Activated T-cell treated with anti-CD3 and anti-CD28 coated beads, Interleukin-2, amount 50 U/mL, for 72 hours (primary cell): ENCODE measurements at regions not wholly inside any gene's neighbourhood (a gene's known extent, or its start where the extent isn't known, plus 50 kb on each side); places are given as distances from the start of the nearest gene placed in this dataset.

Source experiments
- ATAC-seq, 2 donors: fragments of 150-1000 bp; cut with Tn5 transposase; replicated peaks in 1 of 2; 2 replicates each; pipeline ENCODE4 v1.10.0; 2021; ENCODE audit warnings: moderate library complexity in 2 of 2, mild to moderate bottlenecking in 1 of 2
- DNase-seq, 2 donors: peaks; one replicate each; pipeline ENCODE4 v3.0.0; 2021 to 2022; ENCODE audit warnings: mixed read lengths in 1 of 2
- H3K27ac Mint-ChIP-seq: one replicate; pipeline ENCODE4 v1.8.0; 2022; ENCODE audit warnings: mild to moderate bottlenecking, moderate library complexity, mixed read lengths
- H3K27me3 Mint-ChIP-seq: one replicate; pipeline ENCODE4 v1.8.0; 2022; ENCODE audit warnings: low read depth, mixed read lengths
- H3K36me3 Mint-ChIP-seq, 2 donors: one replicate each; pipeline ENCODE4 v1.8.0; 2022; ENCODE audit warnings: mixed read lengths in 2 of 2, mild to moderate bottlenecking in 1 of 2; ENCODE audit not compliant: insufficient read depth in 2 of 2
- H3K4me1 Mint-ChIP-seq: one replicate; pipeline ENCODE4 v1.8.0; 2022; ENCODE audit warnings: low read depth, mixed read lengths
- H3K4me3 Mint-ChIP-seq, 2 donors: one replicate each; pipeline ENCODE4 v1.8.0; 2022; ENCODE audit warnings: mild to moderate bottlenecking in 2 of 2, mixed read lengths in 2 of 2, moderate library complexity in 2 of 2
- H3K9me3 Mint-ChIP-seq, 2 donors: one replicate each; pipeline ENCODE4 v1.8.0; 2022; ENCODE audit warnings: mixed read lengths in 2 of 2

DNA sequence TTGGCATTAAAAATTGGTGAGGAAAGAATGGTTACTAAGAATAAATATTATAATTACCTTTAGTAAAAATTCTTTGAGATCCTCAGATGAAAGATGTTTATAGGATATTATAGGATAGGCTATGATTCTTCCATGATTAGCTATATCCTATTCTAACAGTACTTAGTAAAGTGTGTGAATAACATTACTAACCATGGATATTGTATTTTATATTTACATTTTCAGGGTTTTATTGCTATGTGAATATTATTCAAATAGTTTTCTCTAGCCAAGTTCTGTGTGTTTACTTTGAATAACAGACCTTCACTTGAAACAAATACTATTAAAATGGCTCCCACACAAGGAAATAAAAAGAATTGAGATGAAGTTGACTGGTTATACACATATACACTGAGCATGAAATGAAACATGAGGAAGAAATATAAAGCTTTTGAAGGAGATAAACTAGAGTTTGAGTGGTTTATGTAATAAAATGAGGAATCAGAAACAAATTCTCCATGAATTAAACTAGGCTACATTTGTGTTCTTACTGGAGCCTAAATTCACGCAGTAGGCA lies 479.4 kb upstream of the PKN2 start:
- Mint-ChIP-seq H3K9me3 (no peaks in the 10 kb centered on the region), H3K27me3 (peaks cover 18% of the 10 kb centered on the region), H3K27ac (no peak overlapping the region), H3K4me3 (no peak overlapping the region), H3K4me1 (no peaks in the 10 kb centered on the region), H3K36me3 (no peaks in the 10 kb centered on the region)
- DNase-seq (no peak), ATAC-seq (no peak)

DNA sequence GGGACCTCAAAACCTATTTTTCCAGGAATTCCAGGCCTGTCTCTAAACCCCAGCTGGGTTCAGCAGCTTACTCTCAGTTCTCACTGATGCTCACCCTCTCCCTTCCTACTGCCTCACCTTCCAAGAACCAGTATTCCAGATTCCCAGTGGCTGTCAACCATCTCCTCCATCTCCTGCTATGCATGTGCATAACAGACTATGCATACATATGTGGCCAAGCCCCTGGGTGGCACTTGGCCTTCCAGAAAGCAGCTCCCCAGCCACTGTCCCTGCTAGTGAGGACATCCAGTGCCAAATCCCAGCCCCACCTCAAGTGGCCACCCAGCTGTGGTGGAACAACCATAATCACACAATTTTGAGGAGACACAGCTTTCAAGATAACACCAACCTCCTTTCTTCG lies 475.7 kb upstream of the PKN2 start:
- Mint-ChIP-seq H3K27me3 (no peaks in the 10 kb centered on the region), H3K27ac (no peak overlapping the region), H3K4me3 (no peak overlapping the region), H3K9me3 (no peaks in the 10 kb centered on the region), H3K36me3 (no peaks in the 10 kb centered on the region), H3K4me1 (no peaks in the 10 kb centered on the region)
- DNase-seq (no peak), ATAC-seq (no peak)

DNA sequence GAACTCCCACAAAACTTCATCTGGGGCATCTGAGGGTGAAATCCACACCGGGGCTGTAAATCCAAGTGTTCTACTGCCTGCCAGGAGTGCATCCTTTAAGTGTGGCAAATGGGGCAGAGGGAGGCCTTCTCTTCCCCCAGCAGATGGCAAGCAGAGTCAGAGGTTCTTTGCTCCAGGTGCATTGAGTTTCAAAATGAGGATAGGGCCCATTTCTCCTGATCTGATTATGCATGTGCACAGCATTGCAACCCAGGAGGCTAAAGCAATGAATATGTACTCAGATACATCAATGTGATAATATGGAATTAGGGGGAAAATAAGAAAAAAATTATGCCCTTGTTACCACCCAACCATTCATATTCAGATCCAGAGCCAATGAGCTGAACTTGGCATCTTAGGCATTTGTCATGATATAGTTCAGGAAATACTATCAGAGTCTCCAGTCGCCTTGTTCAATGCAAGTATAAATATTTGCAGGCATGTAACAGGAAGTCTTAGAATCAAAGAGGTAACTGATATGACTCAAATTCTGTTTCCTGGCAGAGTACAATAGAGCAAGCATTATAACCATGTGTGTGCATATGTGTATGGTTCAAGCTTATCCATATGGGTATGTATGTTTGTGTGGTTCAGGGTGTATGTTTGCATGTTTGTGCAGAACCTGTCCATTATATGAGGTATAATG lies 473.8 kb upstream of the PKN2 start:
- H3K36me3 Mint-ChIP-seq, result no peaks in the 10 kb centered on the region
- ATAC-seq (peak in 1 of 2 donors; percentile 60), DNase-seq (no peak)
- H3K9me3 Mint-ChIP-seq, result no peaks in the 10 kb centered on the region
- no peaks in the 10 kb centered on the region for H3K27me3 Mint-ChIP-seq
- H3K4me3 Mint-ChIP-seq, result no peak overlapping the region
- no peak overlapping the region for H3K27ac Mint-ChIP-seq
- no peaks in the 10 kb centered on the region for H3K4me1 Mint-ChIP-seq

DNA sequence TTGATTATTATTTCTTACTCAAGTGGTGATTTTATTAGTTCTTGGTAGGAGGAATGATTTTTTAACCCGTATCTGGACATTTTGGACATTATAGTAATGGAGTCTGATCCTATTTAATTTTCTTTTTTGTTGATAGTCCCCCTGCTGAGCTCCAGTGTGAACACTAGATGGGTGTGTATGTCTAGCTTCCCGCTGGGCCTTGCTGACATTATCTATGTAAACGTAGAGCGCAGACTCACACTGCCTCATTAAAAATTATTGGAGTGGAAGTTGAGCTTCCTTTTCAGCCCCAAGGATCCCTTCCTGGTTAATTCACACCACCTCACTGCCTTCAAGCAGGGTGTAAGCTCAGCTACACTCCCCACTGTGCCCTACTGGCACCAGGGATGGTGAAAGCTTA lies 467.6 kb upstream of the PKN2 start:
- ATAC-seq, result no peak
- Mint-ChIP-seq H3K4me3 (no peak overlapping the region), H3K9me3 (no peaks in the 10 kb centered on the region), H3K4me1 (no peaks in the 10 kb centered on the region), H3K36me3 (no peaks in the 10 kb centered on the region), H3K27ac (no peak overlapping the region), H3K27me3 (no peaks in the 10 kb centered on the region)
- DNase-seq, result no peak

DNA sequence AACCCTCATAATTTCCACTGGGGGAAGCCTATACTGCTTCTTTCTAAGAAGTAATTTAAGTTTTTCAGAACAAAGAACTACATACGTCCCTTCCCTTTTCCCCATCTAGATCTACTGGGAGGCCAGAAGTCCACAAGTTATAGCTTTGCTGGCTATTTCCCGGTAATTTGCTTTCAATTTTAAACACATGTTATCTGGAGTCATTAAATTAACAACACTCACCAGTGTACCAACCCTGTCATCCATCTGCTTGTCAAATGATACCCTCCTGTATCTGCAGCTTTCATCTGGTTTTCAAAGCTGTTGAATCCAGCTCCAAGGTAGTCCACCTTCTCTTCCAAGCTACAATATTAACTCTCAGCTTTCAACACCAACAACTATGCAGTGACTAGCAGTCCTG lies 466.7 kb upstream of the PKN2 start:
- DNase-seq (no peak), ATAC-seq (no peak)
- H3K9me3 Mint-ChIP-seq, result no peaks in the 10 kb centered on the region
- no peak overlapping the region for H3K4me3 Mint-ChIP-seq
- H3K4me1 Mint-ChIP-seq, result no peaks in the 10 kb centered on the region
- H3K27ac Mint-ChIP-seq, result no peak overlapping the region
- no peaks in the 10 kb centered on the region for H3K27me3 Mint-ChIP-seq
- H3K36me3 Mint-ChIP-seq, result no peaks in the 10 kb centered on the region

DNA sequence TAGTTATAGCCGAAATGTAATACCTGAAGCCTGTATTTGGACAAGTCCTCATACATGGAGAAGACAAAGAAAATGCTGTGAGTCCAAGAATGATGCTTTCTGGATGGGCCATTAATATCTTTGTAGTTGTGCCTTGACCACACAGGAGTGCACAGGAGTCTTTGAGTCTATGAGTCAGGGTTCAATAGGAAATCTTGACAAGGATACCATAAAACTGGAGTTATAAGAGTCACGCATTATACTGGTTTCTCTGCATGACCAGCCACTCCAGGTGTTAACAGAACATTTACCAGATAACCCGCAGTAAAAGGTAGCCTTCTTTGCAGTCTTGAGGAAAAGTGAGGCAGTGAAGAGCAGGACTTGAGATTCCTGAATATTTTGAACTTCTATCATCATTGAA lies 464.6 kb upstream of the PKN2 start:
- no peak for ATAC-seq
- Mint-ChIP-seq H3K36me3 (no peaks in the 10 kb centered on the region), H3K4me1 (no peaks in the 10 kb centered on the region), H3K27me3 (no peaks in the 10 kb centered on the region), H3K27ac (no peak overlapping the region), H3K9me3 (no peaks in the 10 kb centered on the region), H3K4me3 (no peak overlapping the region)
- no peak for DNase-seq

DNA sequence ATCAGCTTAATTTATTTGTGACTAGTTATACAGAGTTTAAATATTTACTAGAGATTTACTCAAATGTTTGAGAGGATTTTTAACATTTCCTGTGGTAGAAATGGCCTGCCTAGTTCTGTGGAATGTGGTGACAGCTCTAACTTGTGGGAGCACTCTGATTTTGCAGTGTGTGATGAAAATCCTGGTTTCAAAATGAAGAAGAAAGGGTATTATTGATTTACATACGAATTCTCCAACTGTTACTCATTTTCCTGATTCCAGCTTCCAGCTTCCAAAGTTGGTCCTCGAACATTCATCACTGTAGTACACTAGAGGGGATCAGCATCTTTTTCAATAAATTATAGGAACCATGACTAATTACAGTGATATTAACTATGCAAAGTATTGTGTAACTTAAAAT lies 462.7 kb upstream of the PKN2 start:
- Mint-ChIP-seq H3K27me3 (no peaks in the 10 kb centered on the region), H3K9me3 (no peaks in the 10 kb centered on the region), H3K4me3 (no peak overlapping the region), H3K4me1 (no peaks in the 10 kb centered on the region), H3K27ac (no peak overlapping the region), H3K36me3 (no peaks in the 10 kb centered on the region)
- DNase-seq (no peak), ATAC-seq (no peak)

DNA sequence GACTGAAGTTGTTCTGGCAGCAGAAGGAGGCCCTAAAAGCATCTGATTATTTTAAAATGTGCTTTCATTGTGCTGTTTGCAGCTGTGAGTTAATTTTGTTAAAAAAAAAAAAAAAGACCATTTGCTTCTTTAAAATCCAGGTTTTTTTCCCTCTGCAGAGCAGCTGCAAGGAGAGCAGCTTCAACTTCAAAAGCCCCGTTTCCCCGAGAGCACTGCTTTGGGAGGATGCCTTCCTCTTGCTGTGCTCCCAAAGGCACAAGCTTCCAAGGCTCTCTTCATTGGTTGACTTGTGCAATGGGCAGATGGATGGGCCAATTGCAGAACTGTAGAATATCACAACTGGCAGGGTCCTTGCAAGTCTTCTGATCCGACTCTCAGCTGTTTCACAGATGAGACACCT lies 459.2 kb upstream of the PKN2 start:
- no peak overlapping the region for H3K4me3 Mint-ChIP-seq
- H3K36me3 Mint-ChIP-seq, result no peaks in the 10 kb centered on the region
- ATAC-seq (no peak), DNase-seq (no peak)
- no peaks in the 10 kb centered on the region for H3K27me3 Mint-ChIP-seq
- H3K9me3 Mint-ChIP-seq, result no peaks in the 10 kb centered on the region
- no peak overlapping the region for H3K27ac Mint-ChIP-seq
- no peaks in the 10 kb centered on the region for H3K4me1 Mint-ChIP-seq

DNA sequence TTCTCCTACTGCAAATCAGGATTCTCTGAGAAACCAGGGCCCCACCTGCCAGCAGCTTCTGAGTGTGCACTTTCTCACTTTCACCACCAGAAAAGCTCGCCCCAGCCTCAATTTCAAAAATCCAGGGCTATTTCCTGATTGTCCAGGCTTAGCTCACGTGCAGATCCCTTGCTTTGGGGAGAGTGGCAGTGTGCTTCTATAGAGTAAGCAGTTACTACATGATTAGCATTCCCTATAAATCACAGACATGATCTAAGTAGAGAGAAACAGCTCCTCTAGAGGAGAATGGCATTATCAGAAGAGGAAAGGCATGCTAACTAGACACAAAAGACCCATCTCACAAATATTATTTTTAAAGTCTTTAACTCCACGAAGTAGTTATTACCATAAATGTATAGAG lies 456.0 kb upstream of the PKN2 start:
- no peaks in the 10 kb centered on the region for H3K4me1 Mint-ChIP-seq
- no peak overlapping the region for H3K4me3 Mint-ChIP-seq
- DNase-seq, result no peak
- H3K27ac Mint-ChIP-seq, result no peak overlapping the region
- H3K27me3 Mint-ChIP-seq, result peaks cover 4% of the 10 kb centered on the region
- peaks cover 0 to 2% of the 10 kb centered on the region in 2 donors for H3K9me3 Mint-ChIP-seq
- ATAC-seq, result no peak
- H3K36me3 Mint-ChIP-seq, result no peaks in the 10 kb centered on the region

DNA sequence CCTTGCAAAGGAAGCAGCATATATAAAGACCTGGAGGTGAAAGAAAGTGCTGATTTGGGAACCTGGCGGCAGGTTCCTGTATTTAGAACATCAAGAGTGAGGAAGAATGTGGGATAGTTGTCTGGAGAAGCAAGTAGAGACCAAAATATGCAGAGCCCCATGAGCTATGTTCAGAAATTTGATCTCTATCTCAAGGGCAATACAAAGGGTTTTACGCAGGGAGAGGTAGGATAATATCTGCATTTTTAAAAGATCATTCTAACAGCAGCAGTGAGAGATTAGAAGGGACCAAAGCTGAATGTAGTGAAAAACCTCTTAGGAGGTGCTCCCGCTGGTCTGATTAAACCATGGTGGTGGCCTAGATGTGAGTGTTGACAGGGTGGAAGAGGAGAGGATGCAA lies 453.9 kb upstream of the PKN2 start:
- H3K9me3 Mint-ChIP-seq, result peaks cover 0 to 4% of the 10 kb centered on the region in 2 donors
- no peak overlapping the region for H3K4me3 Mint-ChIP-seq
- ATAC-seq (no peak), DNase-seq (no peak)
- H3K27ac Mint-ChIP-seq, result no peak overlapping the region
- H3K4me1 Mint-ChIP-seq, result no peaks in the 10 kb centered on the region
- H3K36me3 Mint-ChIP-seq, result no peaks in the 10 kb centered on the region
- H3K27me3 Mint-ChIP-seq, result peaks cover 8% of the 10 kb centered on the region

DNA sequence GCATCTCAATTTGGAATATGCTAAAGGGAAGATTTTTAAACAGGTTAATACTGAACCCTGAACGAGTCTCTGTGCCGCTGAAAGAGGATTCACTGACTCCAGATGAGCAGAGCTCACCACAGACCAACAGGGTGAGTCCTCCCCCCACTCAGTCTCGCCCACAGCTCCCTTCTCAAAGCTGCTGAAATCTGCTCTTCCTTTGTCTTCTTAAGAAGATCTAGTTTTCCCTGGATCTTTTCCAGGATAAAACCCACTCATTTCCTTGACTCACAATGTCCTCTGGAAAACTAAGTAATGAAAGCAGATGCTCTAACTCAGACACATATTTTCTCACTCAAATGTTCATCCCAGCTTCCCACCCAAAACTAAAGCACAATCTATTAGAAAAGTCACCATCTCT lies 447.0 kb upstream of the PKN2 start:
- H3K4me1 Mint-ChIP-seq, result no peaks in the 10 kb centered on the region
- ATAC-seq (no peak), DNase-seq (no peak)
- H3K9me3 Mint-ChIP-seq, result peaks cover 4% of the 10 kb centered on the region in 2 donors
- H3K36me3 Mint-ChIP-seq, result no peaks in the 10 kb centered on the region
- no peak overlapping the region for H3K27ac Mint-ChIP-seq
- H3K27me3 Mint-ChIP-seq, result peaks cover 8% of the 10 kb centered on the region
- no peak overlapping the region for H3K4me3 Mint-ChIP-seq

DNA sequence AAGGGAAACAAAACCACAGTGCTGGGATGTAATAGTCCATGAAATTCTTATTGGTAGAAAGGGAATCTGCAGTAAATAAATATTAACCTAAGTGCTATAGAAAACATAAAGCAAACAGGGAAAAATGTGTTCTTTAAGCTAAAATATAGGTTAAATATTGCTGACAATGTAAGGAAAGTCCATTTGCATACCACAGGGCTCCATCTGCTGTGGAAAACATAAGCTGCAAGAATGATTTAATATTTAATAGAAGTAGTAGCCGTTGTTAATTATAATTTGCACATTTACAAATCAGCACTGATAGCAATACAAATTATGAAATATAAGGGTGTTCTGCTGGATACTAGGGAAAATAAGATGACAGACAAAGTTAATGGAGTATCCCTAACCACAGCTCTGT lies 444.9 kb upstream of the PKN2 start:
- Mint-ChIP-seq H3K4me1 (no peaks in the 10 kb centered on the region), H3K4me3 (no peak overlapping the region), H3K9me3 (peaks cover 0 to 4% of the 10 kb centered on the region in 2 donors), H3K27me3 (no peaks in the 10 kb centered on the region), H3K27ac (no peak overlapping the region), H3K36me3 (peaks cover 0 to 4% of the 10 kb centered on the region in 2 donors)
- DNase-seq, result no peak
- ATAC-seq, result no peak

DNA sequence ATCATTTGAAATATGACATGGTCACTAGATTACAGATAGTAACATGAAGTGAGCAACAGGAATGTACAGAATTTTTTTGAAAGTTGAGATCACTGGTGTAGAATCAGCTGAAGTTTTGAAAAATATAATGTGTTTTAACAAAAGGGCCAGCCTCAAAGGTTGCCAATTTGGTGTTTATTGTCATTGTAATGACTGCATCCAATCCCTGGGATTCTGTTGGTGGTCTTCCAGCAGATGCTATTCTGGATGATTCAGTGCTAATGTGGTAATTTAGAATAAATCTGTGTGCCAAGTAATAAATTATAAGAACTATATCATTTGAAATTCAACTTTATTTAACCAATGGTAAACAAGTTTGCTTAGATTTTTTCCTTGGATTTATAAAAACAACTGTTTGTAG lies 436.4 kb upstream of the PKN2 start:
- H3K27me3 Mint-ChIP-seq, result no peaks in the 10 kb centered on the region
- no peaks in the 10 kb centered on the region for H3K9me3 Mint-ChIP-seq
- DNase-seq (no peak), ATAC-seq (no peak)
- H3K36me3 Mint-ChIP-seq, result peaks cover 0 to 4% of the 10 kb centered on the region in 2 donors
- no peak overlapping the region for H3K4me3 Mint-ChIP-seq
- H3K4me1 Mint-ChIP-seq, result no peaks in the 10 kb centered on the region
- no peak overlapping the region for H3K27ac Mint-ChIP-seq

DNA sequence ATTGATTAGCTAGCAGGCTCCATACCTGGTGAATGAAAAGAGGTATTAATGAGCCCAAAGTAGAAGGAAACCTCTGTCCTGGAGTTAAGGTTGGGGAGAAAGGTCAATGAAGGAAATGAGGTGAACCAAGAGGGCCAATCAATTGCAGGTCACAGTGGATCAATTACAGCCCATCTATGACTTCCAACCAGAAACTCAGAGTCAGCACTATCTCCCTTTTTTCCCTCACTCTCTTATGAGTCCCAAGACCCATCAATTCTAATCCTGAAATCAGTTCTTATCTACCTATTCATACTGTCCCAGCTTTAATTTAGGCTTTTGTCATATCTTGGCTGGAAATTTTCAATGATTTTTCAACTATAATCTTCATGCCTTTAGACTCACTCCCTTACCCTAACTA lies 433.2 kb upstream of the PKN2 start:
- H3K4me1 Mint-ChIP-seq, result no peaks in the 10 kb centered on the region
- no peak overlapping the region for H3K4me3 Mint-ChIP-seq
- no peak overlapping the region for H3K27ac Mint-ChIP-seq

More for the DNA sequence above, 433.2 kb upstream of the PKN2 start:
- ATAC-seq (no peak), DNase-seq (no peak)
- Mint-ChIP-seq H3K27me3 (no peaks in the 10 kb centered on the region), H3K36me3 (no peaks in the 10 kb centered on the region), H3K9me3 (no peaks in the 10 kb centered on the region)
